Neural progenitor cell (in vitro differentiated cells): ENCODE measurements at regions not wholly inside any gene's neighbourhood (a gene's known extent, or its start where the extent isn't known, plus 50 kb on each side); places are given as distances from the start of the nearest gene placed in this dataset.

Source experiments
- DNase-seq: peaks from one replicate; pipeline ENCODE4 v3.0.0-alpha.2; 2016; ENCODE audit warnings: low spot score
- H2AFZ ChIP-seq: fragments of 200-600 bp; sonication (generic); replicated peaks from 2 replicates; pipeline ENCODE4 v1.6.1; 2016; ENCODE audit warnings: antibody characterized with exemption
- H3F3A ChIP-seq: fragments of 200-600 bp; sonication (generic); 2 replicates; pipeline ENCODE4 v1.6.1; 2016; ENCODE audit warnings: antibody characterized with exemption, low read depth
- H3K27ac ChIP-seq: fragments of 200-600 bp; sonication (generic); 2 replicates; pipeline ENCODE4 v1.5.1; 2016; ENCODE audit warnings: mild to moderate bottlenecking
- H3K27me3 ChIP-seq: fragments of 200-600 bp; sonication (generic); 2 replicates; pipeline ENCODE4 v1.6.1; 2016; ENCODE audit warnings: mild to moderate bottlenecking, moderate library complexity
- H3K36me3 ChIP-seq: fragments of 200-600 bp; sonication (generic); 2 replicates; pipeline ENCODE4 v1.5.1; 2016
- H3K4me1 ChIP-seq: fragments of 200-600 bp; sonication (generic); 2 replicates; pipeline ENCODE4 v1.6.1; 2016; ENCODE audit warnings: mixed run types
- H3K4me2 ChIP-seq: fragments of 200-600 bp; sonication (generic); 2 replicates; pipeline ENCODE4 v1.6.1; 2016
- H3K4me3 ChIP-seq: fragments of 200-600 bp; sonication (generic); 2 replicates; pipeline ENCODE4 v1.5.1; 2016
- H3K79me2 ChIP-seq: fragments of 200-600 bp; sonication (generic); 2 replicates; pipeline ENCODE4 v1.6.1; 2016; ENCODE audit warnings: low read depth
- H3K9ac ChIP-seq: fragments of 200-600 bp; sonication (generic); 2 replicates; pipeline ENCODE4 v1.6.1; 2016
- H3K9me3 ChIP-seq: fragments of 200-600 bp; sonication (generic); 2 replicates; pipeline ENCODE4 v1.5.1; 2016; ENCODE audit warnings: low read depth
- H4K20me1 ChIP-seq: fragments of 200-600 bp; sonication (generic); 2 replicates; pipeline ENCODE4 v1.6.1; 2016; ENCODE audit warnings: low read depth
- H3K27ac Mint-ChIP-seq: 3 replicates; pipeline ENCODE4 v1.8.0; 2021; ENCODE audit warnings: mixed read lengths
- H3K27me3 Mint-ChIP-seq: 2 replicates; pipeline ENCODE4 v1.8.0; 2022; ENCODE audit warnings: low read depth, mild to moderate bottlenecking, inconsistent platforms, moderate library complexity, mixed read lengths; ENCODE audit not compliant: insufficient read depth
- H3K36me3 Mint-ChIP-seq: 3 replicates; pipeline ENCODE4 v1.8.0; 2021; ENCODE audit warnings: mixed read lengths
- H3K4me1 Mint-ChIP-seq: 3 replicates; pipeline ENCODE4 v1.8.0; 2021; ENCODE audit warnings: mixed read lengths
- H3K4me3 Mint-ChIP-seq: 3 replicates; pipeline ENCODE4 v1.8.0; 2021; ENCODE audit warnings: mild to moderate bottlenecking, moderate library complexity, mixed read lengths
- H3K9me3 Mint-ChIP-seq: 3 replicates; pipeline ENCODE4 v1.8.0; 2020; ENCODE audit warnings: mixed read lengths
- CTCF ChIP-seq: fragments of 200-600 bp; sonication (generic); IDR thresholded peaks from 2 replicates; pipeline ENCODE4 v1.5.1; 2017; ENCODE audit warnings: antibody characterized with exemption, mild to moderate bottlenecking
- EZH2 ChIP-seq: fragments of 200-600 bp; sonication (generic); IDR thresholded peaks from 2 replicates; pipeline ENCODE4 v1.6.1; 2017; ENCODE audit warnings: antibody characterized with exemption, mild to moderate bottlenecking, moderate library complexity
- EZH2phosphoT487 ChIP-seq: fragments of 200-600 bp; sonication (generic); IDR thresholded peaks from 2 replicates; pipeline ENCODE4 v1.6.1; 2017; ENCODE audit warnings: antibody characterized with exemption

- Mint-ChIP-seq H3K27ac (no peak overlapping the region), H3K9me3 (peaks cover 6% of the 10 kb centered on the region), H3K36me3 (no peaks in the 10 kb centered on the region), H3K4me1 (no peaks in the 10 kb centered on the region), H3K27me3 (peaks cover 2% of the 10 kb centered on the region), H3K4me3 (no peak overlapping the region)
- H3K9me3 ChIP-seq: no peaks in the 10 kb centered on the region
- H3K36me3 ChIP-seq: no peaks in the 10 kb centered on the region
- no peak for TF ChIP-seq EZH2phosphoT487
- no peak for TF ChIP-seq EZH2
- TF ChIP-seq CTCF: no peak
- no peaks in the 10 kb centered on the region for H3K27me3 ChIP-seq
- no peak overlapping the region for H2AFZ ChIP-seq
- no peaks in the 10 kb centered on the region for H4K20me1 ChIP-seq
- H3K79me2 ChIP-seq: no peaks in the 10 kb centered on the region
- no peak overlapping the region for H3K27ac ChIP-seq
- no peaks in the 10 kb centered on the region for H3K4me1 ChIP-seq
- no peak overlapping the region for H3K4me3 ChIP-seq
- no peaks in the 10 kb centered on the region for H3F3A ChIP-seq
- no peak overlapping the region for H3K9ac ChIP-seq
- no peak for DNase-seq
- H3K4me2 ChIP-seq: no peak overlapping the region
Measured at GRCh38 chr18:34501553-34501952, 208.5 kb upstream of the DTNA start.

- no peak overlapping the region for H2AFZ ChIP-seq
- H3K79me2 ChIP-seq: no peaks in the 10 kb centered on the region
- H3K4me3 ChIP-seq: no peak overlapping the region
- H3K36me3 ChIP-seq: no peaks in the 10 kb centered on the region
- no peak overlapping the region for H3K27ac ChIP-seq
- DNase-seq: no peak
- TF ChIP-seq EZH2 (no peak), EZH2phosphoT487 (no peak), CTCF (no peak)
- no peak overlapping the region for H3K4me3 Mint-ChIP-seq
- peaks cover 6% of the 10 kb centered on the region for H3K9me3 Mint-ChIP-seq
- no peaks in the 10 kb centered on the region for H3K36me3 Mint-ChIP-seq
- no peaks in the 10 kb centered on the region for H4K20me1 ChIP-seq
- no peaks in the 10 kb centered on the region for H3K4me1 Mint-ChIP-seq
- no peaks in the 10 kb centered on the region for H3K9me3 ChIP-seq
- H3F3A ChIP-seq: no peaks in the 10 kb centered on the region
- H3K27me3 Mint-ChIP-seq: peaks cover 2% of the 10 kb centered on the region
- no peaks in the 10 kb centered on the region for H3K27me3 ChIP-seq
- no peak overlapping the region for H3K4me2 ChIP-seq
- H3K9ac ChIP-seq: no peak overlapping the region
- no peaks in the 10 kb centered on the region for H3K4me1 ChIP-seq
- H3K27ac Mint-ChIP-seq: no peak overlapping the region
Measured at GRCh38 chr18:34506198-34506597, 203.9 kb upstream of the DTNA start.

GRCh38 chr18:34509163-34509562 lies 200.9 kb upstream of the DTNA start:
- Histone ChIP-seq H3K9ac (no peak overlapping the region), H3F3A (no peaks in the 10 kb centered on the region), H3K79me2 (no peaks in the 10 kb centered on the region), H2AFZ (no peak overlapping the region), H3K9me3 (no peaks in the 10 kb centered on the region), H3K27me3 (no peaks in the 10 kb centered on the region), H4K20me1 (no peaks in the 10 kb centered on the region), H3K4me1 (no peaks in the 10 kb centered on the region), H3K27ac (no peak overlapping the region), H3K36me3 (no peaks in the 10 kb centered on the region), H3K4me2 (no peak overlapping the region), H3K4me3 (no peak overlapping the region)
- Mint-ChIP-seq H3K36me3 (no peaks in the 10 kb centered on the region), H3K9me3 (no peaks in the 10 kb centered on the region), H3K4me3 (no peak overlapping the region), H3K27ac (no peak overlapping the region), H3K27me3 (no peaks in the 10 kb centered on the region), H3K4me1 (no peaks in the 10 kb centered on the region)
- TF ChIP-seq EZH2 (no peak), CTCF (no peak), EZH2phosphoT487 (no peak)
- no peak for DNase-seq
